ENCODE measurements at regions not wholly inside any gene's neighbourhood (a gene's known extent, or its start where the extent isn't known, plus 50 kb on each side); places are given as distances from the start of the nearest gene placed in this dataset.
"Not testable (repeated sequence)": the region's sequence is repeated elsewhere in the genome, so short reads cannot be mapped to it uniquely, and the experiment has no call there.

DNA sequence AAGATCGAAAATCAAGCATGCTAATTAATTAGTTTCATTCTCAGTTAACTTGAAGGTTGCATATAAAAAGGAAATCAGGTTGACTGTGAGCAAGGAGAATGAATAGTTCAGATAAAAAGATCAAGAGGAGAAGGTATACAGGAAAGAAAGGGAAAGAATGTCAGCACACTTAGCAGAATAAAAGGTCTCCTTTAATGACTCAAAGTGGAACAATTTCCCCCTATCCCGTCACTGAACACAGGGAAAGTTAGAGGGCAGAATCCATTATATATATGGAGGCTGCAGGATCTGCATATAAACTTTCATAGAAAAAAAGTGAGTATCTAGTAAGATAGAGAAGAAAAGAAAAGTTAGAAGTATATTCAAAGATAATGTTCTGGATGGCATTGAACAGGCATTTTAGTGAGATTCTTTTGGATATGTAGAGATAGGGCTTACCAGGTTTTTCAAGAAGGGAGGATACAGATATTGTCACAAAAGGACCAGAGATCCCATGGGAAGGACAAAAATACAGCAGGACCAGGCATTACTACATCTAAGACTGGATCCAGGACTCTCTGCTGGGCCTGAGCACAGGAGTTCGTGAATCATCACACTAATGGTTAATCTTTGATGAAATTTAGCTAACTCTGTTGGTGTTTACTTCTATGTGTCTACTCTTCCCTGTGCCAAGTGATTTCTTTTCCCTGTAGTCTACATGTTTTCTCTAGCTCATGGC is 988.2 kb upstream of the ARRDC3 start:
- DNase-seq = no peak

DNA sequence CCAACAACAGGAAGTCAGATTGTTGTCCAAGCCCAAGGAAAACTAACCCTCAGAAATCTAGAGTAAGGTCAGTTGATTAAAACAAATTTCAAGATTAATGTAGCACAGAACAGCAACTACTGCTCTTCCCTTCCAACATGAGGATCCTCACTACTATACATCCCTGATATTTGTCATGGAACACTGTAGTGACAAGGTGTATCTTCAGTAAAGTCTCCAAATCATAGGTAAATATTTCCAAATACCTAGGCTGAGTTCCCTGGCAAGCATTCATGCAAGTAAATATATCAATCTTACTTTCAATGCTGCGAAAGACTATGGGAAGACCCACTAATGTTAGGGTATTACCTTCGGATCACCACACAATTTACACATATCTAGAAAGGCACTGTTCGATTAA is 986.9 kb upstream of the ARRDC3 start:
- DNase-seq = no peak

DNA sequence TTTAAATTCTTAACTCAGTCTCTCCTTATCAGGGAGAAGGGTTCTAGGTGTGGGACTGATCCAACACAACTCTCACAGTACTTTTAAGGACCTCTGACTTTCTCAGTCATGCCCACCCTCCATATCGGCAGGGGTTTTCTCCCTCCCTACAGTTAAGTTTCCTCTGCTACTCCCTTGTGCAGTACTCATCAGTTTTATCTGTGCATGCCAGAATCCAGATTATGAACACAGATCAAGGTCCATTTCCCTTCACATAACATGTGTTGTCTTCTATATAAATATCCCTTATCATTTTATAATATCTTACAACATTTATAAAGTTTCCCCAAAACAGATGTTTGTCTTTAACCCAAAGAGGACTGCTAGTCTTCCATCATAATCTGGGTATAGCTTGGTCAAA is 986.5 kb upstream of the ARRDC3 start:
- DNase-seq = no peak

DNA sequence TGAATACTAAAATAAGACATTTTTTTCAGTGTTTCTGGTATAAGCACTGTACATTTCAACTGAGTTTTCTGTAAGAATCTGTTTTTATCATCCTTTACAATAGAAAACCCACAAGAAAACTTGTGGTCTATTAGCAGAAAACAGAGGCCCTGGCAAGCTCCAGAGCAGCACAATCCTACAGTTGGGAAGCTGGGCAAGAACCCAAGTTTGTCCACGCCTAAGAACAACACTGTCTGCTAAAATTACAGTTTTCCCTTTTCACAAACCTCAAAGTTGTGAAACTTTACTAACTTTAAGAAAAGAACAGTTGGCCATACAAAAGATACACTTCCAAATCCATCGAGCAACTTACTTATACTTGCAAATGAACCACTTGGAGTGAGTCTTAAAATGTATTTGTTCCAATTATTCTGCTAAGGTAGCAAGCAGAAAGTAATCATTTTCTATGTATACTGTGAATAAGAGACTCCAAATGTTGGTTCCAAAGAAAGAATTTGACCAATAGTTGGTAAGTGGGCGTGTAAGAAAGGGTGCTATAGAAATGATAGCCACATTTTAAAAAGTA is 982.0 kb upstream of the ARRDC3 start:
- DNase-seq = no peak

DNA sequence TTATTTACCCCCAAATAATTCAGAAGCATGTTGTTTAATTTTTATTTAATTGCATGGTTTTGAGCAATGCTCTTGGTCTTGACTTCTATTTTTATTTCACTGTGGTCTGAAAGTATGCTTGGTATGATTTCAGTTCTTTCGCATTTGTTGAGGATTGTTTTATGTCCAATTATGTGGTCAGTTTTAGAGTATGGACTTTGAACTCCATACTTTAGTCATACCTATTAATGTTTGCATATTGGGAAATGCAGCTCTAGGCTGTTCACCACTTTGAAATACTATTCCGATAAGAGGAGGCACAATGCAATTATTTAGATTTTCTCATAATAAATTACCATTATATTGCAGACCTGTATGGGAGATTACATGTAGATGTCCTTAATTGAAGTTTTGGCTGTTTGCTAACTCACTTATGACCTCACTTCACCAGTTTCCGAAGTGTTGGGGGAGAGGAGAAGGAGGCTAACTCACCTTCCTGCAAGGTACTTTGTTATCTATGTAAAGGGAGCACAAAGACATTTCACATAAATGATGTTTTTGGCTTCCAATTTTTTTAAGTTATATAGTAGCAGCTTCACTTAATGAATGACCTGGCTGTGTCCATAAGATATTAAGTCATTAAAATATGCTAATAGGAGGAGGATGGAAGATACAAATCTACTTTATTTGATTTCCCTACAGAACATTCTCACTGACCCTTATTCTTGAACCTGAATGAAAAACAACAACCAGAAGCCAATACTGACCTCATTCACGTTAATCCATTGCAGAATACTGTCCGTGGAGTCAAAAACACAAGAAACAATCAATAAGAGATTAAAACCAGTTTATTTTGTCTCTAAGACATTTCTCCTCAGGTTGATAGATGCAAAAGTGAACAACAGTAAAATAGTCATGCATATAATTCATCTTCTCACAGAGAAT is 970.3 kb upstream of the ARRDC3 start:
- no peak for DNase-seq

DNA sequence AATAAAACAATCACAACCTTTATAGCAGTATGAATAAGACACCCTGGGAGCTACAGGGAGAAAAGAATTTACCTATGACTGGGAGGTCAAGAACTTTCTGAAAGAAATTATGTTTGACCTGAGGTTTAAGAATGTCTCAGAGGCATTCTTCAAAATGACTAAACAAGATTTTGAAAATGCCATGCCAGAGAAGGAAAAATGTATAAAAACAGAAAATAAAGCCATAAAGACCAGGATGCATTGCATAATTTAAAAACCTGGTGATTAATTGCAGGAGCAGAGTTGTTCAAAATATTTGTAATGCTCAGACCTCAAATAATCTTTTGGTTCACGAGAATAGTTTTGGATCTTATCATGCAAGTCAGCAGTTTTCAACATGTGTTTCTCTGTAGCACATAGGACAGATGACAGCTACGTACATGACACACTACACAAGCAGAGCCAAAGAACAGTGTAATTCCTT is 954.7 kb upstream of the ARRDC3 start:
- no peak for DNase-seq

DNA sequence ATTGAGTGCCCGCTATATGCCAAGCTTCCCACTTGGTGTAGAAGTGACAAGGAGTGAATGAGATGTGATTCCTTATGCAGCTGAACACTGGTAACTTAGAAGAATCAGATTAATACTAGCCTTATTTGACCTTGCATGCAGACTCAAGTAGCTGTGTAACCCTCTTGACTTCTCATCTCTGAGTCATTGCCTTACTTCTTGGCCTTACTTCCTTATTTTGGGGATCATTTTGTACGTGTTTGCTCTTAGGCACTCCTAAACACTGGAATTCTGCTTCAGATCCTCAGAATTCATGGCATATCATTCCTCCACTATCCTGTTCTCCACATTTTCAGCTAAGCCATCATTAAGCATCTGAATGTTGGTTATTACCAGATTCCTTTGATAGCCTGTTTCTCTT is 948.9 kb upstream of the ARRDC3 start:
- DNase-seq = no peak

DNA sequence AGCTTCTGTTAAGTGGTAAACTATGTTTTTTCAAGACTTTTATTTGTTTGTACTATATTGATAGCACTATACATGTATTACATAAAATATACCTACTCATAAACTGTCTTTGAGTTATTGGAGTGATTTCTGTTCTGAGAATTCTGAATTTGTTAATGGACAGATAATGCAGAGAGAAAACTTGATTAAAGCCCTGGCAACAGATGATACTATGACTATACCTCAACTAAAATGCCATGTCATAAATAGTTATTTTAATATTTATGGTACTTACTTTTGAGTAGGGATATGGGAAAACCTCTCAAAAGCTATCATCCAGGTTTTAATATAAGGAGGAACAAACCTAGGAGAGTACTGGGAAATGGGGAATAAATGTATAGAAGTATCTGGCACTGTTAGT is 947.2 kb upstream of the ARRDC3 start:
- no peak for DNase-seq

DNA sequence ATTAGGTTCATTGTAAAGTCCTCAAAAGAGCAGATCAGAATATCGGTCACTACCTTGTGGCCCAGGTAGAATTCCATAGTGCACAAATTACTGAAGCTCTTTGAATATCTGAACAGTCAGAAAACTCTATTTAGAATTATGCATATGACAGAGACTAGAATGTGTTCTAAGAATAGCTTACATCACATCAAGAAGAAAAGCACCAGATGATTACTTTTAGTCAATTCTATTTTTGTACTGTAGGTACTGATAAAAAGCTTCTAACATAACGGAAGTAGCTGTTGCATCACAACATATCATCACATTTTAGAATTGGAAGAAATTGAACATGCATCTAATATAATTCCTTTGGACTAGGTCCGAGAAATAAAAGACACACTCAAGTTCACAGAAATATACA is 946.6 kb upstream of the ARRDC3 start:
- no peak for DNase-seq

DNA sequence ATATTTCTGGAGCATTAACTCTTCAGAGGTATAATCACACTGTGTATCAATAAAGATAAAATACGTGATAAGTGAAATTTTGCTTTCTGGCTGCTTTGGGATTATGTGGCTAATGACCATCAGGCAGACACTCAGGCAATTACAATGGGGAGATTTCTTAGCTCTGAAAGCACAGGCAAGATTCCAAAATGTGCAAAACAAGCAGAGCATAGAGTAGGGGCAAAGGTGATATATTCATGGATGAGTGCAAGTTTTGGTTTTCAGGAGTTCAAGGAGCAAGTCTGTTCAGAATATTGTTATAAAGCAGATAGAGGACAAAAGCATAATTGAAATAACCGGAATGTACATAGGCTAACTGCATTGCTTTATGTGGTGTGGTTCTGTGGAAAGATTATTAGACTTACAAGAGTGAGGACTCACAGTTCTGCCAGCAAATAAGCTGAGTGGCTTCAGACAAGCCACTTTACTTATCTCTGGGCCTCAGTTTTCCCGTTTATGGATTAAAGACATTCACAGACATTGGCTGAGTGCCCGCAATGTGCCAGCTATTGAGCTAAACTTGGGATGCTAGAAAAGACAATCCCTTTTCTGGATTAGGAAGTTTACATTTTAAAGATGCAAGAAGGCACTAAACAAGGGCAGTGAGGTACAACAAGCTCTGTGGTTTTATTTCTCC is 945.6 kb upstream of the ARRDC3 start:
- no peak for DNase-seq

DNA sequence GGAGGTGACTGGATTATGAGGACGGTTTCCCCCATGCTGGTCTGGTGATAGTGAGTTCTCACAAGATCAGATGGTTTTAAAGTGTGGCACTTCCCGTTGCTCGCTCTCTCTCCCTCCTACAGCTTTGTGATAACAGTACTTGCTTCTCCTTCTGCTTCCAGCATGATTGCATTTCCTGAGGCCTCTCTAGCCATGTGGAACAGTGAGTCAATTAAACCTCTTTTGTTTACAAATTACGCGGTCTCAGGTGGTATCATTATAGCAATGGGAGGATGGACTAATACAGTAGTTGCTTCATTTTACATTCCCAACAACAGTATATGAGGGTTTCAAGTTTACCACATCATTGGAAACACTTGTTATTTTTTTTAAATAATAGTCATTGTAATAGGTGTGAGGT is 937.3 kb upstream of the ARRDC3 start:
- DNase-seq = no peak

DNA sequence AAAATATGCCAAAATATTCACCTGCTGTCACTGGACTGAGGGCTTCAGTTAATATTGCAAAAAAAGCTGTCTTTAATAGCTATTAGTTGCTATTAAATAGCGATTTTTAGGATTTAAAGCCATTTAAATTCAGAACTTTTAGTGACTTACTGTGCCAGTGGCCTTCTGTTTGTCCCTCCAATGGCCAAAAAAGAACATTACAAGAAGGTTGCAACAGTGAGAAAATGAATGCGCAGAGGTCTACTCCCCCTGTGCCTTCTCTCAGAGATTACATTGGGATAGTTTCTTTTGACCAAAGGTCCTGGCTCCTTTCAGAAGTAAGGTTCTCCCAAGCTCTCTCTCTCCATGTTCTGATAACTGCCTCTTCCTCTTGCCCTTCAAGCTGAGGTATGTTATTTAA is 930.3 kb upstream of the ARRDC3 start:
- no peak for DNase-seq

DNA sequence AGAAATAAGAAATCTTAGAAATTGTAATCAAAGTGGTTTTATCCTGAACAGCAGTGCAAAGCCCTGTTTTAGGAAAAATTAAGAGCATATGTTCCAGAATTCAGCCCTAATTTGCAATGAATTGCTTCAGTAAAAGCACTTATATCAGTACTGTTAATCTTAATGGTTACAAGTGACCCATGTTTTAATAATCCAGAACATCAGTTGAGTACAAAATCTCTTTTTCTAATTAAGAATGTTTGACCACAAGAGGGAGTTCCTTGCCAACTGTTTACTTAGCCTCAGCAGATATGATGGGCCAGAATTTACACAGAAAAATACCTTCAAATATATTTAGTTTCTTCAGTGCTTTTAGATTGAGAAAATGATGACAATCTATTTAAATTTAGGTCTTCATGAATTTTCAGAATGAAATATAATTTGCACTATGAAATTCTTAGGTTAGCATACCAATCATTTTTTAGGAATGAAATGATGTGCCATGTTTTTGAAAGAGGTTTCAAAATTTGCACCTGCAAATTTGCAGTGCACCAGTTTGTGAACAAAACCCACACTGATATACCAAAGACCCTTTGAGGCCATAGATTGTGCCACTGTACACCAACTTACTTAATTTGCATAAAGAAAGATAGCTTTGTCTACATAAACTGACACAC is 926.3 kb upstream of the ARRDC3 start:
- peak; percentile 5 to 74 for DNase-seq

DNA sequence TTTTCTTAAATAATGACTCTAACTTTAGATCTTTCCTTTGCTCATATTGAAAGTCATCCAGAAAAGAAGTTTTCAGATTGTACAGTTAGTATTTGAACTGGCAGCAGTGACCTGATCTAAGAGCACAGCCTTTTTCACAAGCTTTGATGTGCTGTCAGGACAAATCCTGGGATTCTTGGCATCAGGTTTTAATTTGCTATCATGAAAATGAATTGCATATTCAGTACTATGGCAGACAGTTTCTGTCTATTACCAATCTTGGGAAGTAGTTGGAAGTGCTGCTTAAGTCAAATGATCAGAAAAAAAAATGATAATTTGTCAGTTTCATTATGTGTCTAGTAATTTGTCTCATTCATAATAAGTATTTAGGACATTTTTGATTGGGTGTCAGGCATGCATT is 925.6 kb upstream of the ARRDC3 start:
- DNase-seq = no peak

DNA sequence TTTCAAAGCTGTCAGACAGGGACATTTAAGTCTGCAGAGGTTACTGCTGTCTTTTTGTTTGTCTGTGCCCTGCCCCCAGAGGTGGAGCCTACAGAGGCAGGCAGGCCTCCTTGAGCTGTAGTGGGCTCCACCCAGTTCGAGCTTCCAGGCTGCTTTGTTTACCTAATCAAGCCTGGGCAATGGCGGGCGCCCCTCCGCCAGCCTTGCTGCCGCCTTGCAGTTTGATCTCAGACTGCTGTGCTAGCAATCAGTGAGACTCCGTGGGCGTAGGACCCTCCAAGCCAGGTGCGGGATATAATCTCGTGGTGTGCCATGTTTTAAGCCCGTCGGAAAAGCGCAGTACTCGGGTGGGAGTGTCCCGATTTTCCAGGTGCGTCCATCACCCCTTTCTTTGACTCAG is 919.2 kb upstream of the ARRDC3 start:
- DNase-seq = not testable (repeated sequence)

DNA sequence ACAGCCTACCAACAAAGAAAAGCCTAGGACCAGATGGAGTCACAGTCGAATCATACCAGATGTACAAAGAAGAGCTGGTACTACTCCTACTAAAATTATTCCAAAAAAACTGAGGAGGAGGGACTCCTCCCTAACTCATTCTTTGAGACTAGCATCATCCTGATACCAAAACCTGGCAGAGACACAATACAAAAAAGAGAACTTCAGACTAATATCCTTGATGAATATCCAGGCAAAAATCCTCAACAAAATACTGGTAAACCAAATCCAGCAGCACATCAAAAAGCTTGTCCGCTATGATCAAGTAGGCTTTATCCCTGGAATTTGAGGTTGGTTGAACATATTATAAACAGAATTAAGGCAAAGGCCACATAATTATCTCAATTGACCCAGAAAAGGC is 900.4 kb upstream of the ARRDC3 start:
- DNase-seq = no peak

DNA sequence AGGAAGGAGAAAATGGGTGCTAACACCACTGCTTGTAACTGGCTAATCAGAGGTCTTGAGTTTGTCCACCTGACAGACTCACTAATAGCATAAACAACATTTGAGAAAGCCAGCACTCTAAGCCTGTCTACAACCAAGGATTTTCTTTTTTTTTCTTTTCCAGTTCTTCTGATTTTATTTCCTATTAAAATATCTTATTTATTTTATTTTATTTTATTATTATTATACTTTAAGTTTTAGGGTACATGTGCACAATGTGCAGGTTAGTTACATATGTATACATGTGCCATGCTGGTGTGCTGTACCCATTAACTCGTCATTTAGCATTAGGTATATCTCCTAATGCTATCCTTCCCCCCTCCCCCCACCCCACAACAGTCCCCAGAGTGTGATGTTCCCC is 888.6 kb upstream of the ARRDC3 start:
- DNase-seq = not testable (repeated sequence)

DNA sequence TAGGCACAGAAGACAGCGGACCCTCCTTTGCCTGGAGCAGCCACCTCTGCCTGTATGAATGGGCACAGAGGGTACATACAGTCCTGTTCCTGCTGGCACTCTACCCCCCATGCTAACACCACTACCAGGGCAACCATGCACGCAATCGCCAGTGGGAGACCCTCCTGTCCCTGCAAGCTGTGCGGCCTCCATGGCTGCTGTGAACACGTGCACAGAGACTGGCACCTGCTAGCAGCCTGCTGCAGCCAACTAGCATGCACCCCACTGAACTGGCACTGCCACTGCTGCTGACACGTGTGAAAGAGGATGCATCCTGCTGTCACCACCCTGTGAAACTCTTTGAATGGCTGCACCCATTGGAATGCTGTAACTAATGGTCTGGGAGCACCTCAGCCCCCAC is 885.2 kb upstream of the ARRDC3 start:
- no peak for DNase-seq

DNA sequence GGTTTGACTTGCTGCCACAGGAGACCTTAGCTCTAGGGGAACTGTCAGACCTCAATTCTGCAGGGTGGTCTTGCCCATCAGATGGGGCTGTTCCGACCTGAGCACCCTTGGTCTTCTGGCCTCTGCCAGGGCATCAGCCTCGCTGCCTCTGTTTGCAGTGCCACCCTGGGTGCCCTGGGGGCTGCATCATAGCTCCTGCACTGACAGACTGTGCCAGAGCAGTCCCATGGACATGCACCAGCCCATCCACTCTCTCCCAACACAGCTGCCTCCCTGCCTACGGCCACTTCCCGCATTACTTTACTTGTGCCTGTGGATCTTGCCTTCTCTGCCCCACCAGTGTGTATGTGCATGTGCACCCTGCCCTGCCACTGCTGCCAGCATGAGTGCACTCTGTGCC is 884.7 kb upstream of the ARRDC3 start:
- no peak for DNase-seq

DNA sequence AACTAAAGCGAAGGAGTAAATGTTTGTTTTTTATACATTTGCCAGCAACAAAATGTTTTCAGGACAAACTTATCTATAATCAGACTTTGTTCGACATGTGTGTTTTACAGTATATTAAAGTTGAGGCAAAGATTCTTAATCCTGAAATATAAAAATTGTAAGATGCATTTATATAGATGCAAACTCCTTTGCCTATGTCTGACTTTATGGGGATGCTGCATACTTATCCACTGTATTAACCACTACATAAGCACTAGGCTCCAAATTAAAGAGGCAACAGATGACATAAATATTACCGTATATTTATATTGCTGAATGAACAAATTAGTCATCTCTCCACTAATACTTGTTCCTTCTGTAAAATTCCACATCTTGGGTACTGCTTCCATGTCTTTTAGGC is 882.7 kb upstream of the ARRDC3 start:
- no peak for DNase-seq

DNA sequence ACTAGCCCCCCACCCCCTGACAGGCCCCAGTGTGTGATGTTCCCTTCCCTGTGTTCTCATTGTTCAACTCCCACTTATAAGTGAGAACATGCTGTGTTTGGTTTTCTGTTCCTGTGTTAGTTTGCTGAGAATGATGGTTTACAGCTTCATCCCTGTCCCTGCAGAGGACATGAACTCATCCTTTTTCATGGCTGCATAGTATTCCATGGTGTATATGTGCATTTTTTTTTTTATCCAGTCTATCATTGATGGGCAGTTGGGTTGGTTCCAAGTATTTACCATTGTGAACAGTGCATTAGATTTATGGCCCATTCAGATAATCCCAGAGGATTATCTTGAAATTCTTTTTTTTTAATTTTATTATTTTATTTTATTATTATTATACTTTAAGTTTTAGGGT is 872.5 kb upstream of the ARRDC3 start:
- DNase-seq = not testable (repeated sequence)

DNA sequence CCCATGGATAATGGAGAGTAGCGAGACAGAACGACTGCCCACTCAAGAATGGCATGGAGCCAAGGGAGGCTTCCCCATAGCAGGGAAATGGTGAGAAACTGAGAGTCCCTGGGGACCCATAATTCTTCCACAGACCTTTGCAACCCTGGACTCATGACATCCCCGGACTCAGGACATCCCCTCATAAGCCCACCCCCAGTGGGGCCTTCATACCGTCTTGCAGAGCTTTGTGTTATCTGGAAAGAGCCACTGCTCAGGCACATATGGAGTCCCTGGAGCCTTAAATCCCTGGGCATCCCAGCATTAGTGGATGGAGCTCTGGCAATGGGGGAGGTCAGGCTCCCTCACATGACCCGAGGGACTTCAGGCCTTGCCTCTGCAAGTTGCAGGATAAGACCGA is 865.4 kb upstream of the ARRDC3 start:
- DNase-seq = no peak

DNA sequence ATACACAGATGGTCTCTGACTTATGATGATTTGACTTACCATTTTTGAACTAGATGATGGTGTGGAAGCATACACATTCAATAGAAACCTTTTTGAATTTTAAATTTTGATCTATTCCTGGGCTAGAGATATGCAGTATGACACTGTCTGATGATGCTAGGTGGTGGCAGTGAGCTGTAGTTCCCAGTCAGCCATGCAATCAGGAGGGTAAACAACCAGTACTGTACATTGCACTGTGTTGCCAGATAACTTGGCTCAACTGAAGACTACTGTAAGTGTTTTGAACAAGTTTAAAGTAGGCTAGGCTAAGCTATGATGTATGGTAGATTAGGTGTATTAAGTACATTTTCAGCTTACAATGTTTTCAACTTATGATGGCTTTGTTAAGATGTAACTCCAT is 859.1 kb upstream of the ARRDC3 start:
- no peak for DNase-seq
